Keratinocyte (primary cell): ENCODE measurements at regions not wholly inside any gene's neighbourhood (a gene's known extent, or its start where the extent isn't known, plus 50 kb on each side); places are given as distances from the start of the nearest gene placed in this dataset.

Experiments used
- DNase-seq: peaks from one replicate; pipeline ENCODE4 v3.0.0-alpha.2; 2011; ENCODE audit warnings: low read depth, missing footprints, low spot score
- FAIRE-seq: peaks from 2 replicates; lab custom pipeline; 2011; peaks lifted over from hg19 to GRCh38; lab: Jason Lieb, UNC
- H2AFZ ChIP-seq: 2 replicates; pipeline ENCODE4 v1.6.0; 2012; ENCODE audit warnings: low read length, control low read depth, inconsistent platforms; ENCODE audit not compliant: control insufficient read depth
- H3K27ac ChIP-seq: 2 replicates; pipeline ENCODE4 v1.5.1; 2011; ENCODE audit warnings: low read length; ENCODE audit not compliant: control insufficient read depth, insufficient read depth
- H3K27me3 ChIP-seq: 3 replicates; pipeline ENCODE4 v1.6.0; 2011; ENCODE audit warnings: low read length; ENCODE audit not compliant: control insufficient read depth, insufficient read depth; ENCODE audit errors: extremely low read depth
- H3K36me3 ChIP-seq, 2 experiments: 2 replicates in 1 of 2; 3 replicates in 1 of 2; pipeline ENCODE4 v1.5.1; 2011; ENCODE audit warnings: low read length in 2 of 2, mild to moderate bottlenecking in 1 of 2; ENCODE audit not compliant: control insufficient read depth in 2 of 2, insufficient read depth in 2 of 2; ENCODE audit errors: extremely low read depth in 1 of 2
- H3K4me1 ChIP-seq: 3 replicates; pipeline ENCODE4 v1.5.1; 2011; ENCODE audit warnings: low read length; ENCODE audit not compliant: control insufficient read depth, insufficient read depth; ENCODE audit errors: extremely low read depth
- H3K4me2 ChIP-seq: 3 replicates; pipeline ENCODE4 v1.6.0; 2011; ENCODE audit warnings: low read depth, low read length; ENCODE audit not compliant: control insufficient read depth, insufficient read depth; ENCODE audit errors: extremely low read depth
- H3K4me3 ChIP-seq, 3 experiments: fragments of 200-600 bp in 1 of 3; sonication (generic) in 1 of 3; 2 replicates in 2 of 3; 3 replicates in 1 of 3; pipeline ENCODE4 v1.5.1; 2011 to 2016; ENCODE audit warnings: low read length in 3 of 3, mild to moderate bottlenecking in 3 of 3, control low read depth in 2 of 3, inconsistent platforms in 1 of 3, low read depth in 1 of 3, mixed read lengths in 1 of 3, mixed run types in 1 of 3, moderate library complexity in 1 of 3; ENCODE audit not compliant: control insufficient read depth in 2 of 3, insufficient read depth in 2 of 3; ENCODE audit errors: extremely low read depth in 1 of 3
- H3K79me2 ChIP-seq: 2 replicates; pipeline ENCODE4 v1.6.0; 2012; ENCODE audit warnings: low read length; ENCODE audit not compliant: control insufficient read depth, insufficient read depth
- H3K9ac ChIP-seq: 3 replicates; pipeline ENCODE4 v1.6.0; 2011; ENCODE audit warnings: low read length; ENCODE audit not compliant: control insufficient read depth, insufficient read depth; ENCODE audit errors: extremely low read depth
- H3K9me1 ChIP-seq: 3 replicates; pipeline ENCODE4 v1.6.0; 2011; ENCODE audit warnings: low read length; ENCODE audit not compliant: control insufficient read depth, insufficient read depth; ENCODE audit errors: extremely low read depth
- H3K9me3 ChIP-seq: 2 replicates; pipeline ENCODE4 v1.5.1; 2012; ENCODE audit warnings: low read depth, low read length; ENCODE audit not compliant: control insufficient read depth
- H4K20me1 ChIP-seq: 3 replicates; pipeline ENCODE4 v1.6.0; 2011; ENCODE audit warnings: low read length; ENCODE audit not compliant: control insufficient read depth, insufficient read depth; ENCODE audit errors: extremely low read depth
- EZH2 ChIP-seq: IDR thresholded peaks from one replicate; pipeline ENCODE4 v1.6.1; 2012; ENCODE audit warnings: inconsistent platforms, mild to moderate bottlenecking, low read length, moderate library complexity
- dilution Hi-C: fragments of 300-500 bp; cut with MboI; formaldehyde crosslinking; loops from one replicate; pipeline ENCODE4 v1.7.0; 2020; ENCODE audit warnings: low sequenced_read_pairs; ENCODE audit not compliant: extremely low pct_ligation_motif_present
- TF ChIP-seq, protein P1 (sequence below), 3 experiments: IDR thresholded peaks in 1 of 3; conservative IDR thresholded peaks in 1 of 3; optimal IDR thresholded peaks in 1 of 3; 2 replicates in 2 of 3; 3 replicates in 1 of 3; pipeline versions ENCODE3 to v1.5.1; 2011; ENCODE audit warnings: low read length in 3 of 3, mild to moderate bottlenecking in 3 of 3, moderate library complexity in 2 of 3, control low read depth in 1 of 3, inconsistent platforms in 1 of 3; ENCODE audit not compliant: insufficient read depth in 2 of 3; ENCODE audit errors: extremely low read depth in 1 of 3

GRCh38 chr12:75917083-75917482 lies 114.5 kb downstream of the PHLDA1 start:
- H4K20me1 ChIP-seq: no peaks in the 10 kb centered on the region
- no peaks in the 10 kb centered on the region for H3K9me3 ChIP-seq
- no peak for DNase-seq
- no peak overlapping the region for H3K27ac ChIP-seq
- FAIRE-seq: no peak
- no peaks in the 10 kb centered on the region for H3K36me3 ChIP-seq
- H3K9ac ChIP-seq: no peak overlapping the region
- no peaks in the 10 kb centered on the region for H3K27me3 ChIP-seq
- H2AFZ ChIP-seq: no peak overlapping the region
- H3K9me1 ChIP-seq: no peaks in the 10 kb centered on the region
- H3K79me2 ChIP-seq: no peaks in the 10 kb centered on the region
- no peak overlapping the region for H3K4me3 ChIP-seq
- dilution Hi-C loops: no loop called here
- H3K4me2 ChIP-seq: no peak overlapping the region
- TF ChIP-seq EZH2: no peak
- TF ChIP-seq, protein P1, sequence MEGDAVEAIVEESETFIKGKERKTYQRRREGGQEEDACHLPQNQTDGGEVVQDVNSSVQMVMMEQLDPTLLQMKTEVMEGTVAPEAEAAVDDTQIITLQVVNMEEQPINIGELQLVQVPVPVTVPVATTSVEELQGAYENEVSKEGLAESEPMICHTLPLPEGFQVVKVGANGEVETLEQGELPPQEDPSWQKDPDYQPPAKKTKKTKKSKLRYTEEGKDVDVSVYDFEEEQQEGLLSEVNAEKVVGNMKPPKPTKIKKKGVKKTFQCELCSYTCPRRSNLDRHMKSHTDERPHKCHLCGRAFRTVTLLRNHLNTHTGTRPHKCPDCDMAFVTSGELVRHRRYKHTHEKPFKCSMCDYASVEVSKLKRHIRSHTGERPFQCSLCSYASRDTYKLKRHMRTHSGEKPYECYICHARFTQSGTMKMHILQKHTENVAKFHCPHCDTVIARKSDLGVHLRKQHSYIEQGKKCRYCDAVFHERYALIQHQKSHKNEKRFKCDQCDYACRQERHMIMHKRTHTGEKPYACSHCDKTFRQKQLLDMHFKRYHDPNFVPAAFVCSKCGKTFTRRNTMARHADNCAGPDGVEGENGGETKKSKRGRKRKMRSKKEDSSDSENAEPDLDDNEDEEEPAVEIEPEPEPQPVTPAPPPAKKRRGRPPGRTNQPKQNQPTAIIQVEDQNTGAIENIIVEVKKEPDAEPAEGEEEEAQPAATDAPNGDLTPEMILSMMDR (optimal IDR thresholded peaks at IDR 0.05 in 1 of 3, IDR thresholded peaks at IDR 0.05 in 1 of 3, conservative IDR thresholded peaks at IDR 0.05 in 1 of 3; ENCODE audit: extremely low read depth in 1 of 3, insufficient read depth in 2 of 3, low read length in 3 of 3): no peak
- H3K4me1 ChIP-seq: no peaks in the 10 kb centered on the region

DNA sequence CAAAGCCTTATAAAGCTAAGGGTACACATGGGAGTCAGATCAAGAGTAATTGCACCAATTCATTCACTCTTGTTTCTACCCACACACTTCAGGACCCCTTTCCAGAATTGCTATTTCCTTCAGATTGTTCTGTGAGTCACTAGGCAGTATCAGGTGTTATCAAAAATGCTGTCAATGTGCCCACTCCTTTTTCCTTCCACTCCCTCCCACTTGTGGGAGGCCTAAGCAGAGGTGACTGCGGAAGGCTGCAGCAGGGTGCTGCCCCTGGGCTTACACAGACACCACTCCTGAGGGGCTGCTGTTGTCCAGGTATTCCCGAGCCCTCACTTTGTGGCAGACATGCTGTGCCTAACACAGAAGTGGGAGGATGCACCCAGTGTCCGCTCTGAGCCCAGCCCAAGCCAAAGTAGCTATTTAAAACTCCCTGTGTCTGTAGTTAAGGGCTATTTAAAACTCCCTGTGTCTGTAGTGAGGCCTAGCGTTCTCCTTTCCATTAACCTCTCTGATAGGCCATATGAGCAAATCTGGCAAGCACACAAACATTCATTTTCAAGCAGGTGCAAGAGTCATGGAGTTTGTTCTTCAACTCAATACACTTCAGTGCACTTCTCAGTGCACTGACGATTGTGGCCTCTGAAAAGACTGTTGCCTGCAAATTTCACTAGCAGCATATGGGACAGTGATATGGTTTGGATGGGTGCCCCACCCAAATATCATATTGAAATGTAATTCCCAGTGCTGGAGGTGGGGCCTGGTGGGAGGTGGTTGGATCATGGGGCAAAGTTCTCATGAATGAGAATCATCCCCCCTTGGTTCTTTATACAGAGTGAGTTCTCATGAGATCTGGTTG lies 117.8 kb downstream of the PHLDA1 start:
- no peak for DNase-seq
- dilution Hi-C loops: no loop called here
- no peaks in the 10 kb centered on the region for H3K79me2 ChIP-seq
- H3K4me2 ChIP-seq: no peak overlapping the region
- H3K27ac ChIP-seq: no peak overlapping the region
- H3K27me3 ChIP-seq: no peaks in the 10 kb centered on the region
- H4K20me1 ChIP-seq: no peaks in the 10 kb centered on the region
- no peaks in the 10 kb centered on the region for H3K36me3 ChIP-seq
- no peaks in the 10 kb centered on the region for H3K9me1 ChIP-seq
- H3K4me3 ChIP-seq: no peak overlapping the region
- no peak overlapping the region for H3K9ac ChIP-seq
- TF ChIP-seq, protein P1 (optimal IDR thresholded peaks at IDR 0.05 in 1 of 3, IDR thresholded peaks at IDR 0.05 in 1 of 3, conservative IDR thresholded peaks at IDR 0.05 in 1 of 3; ENCODE audit: extremely low read depth in 1 of 3, insufficient read depth in 2 of 3, low read length in 3 of 3): no peak
- no peak for TF ChIP-seq EZH2
- peaks cover 7% of the 10 kb centered on the region for H3K4me1 ChIP-seq
- H2AFZ ChIP-seq: no peak overlapping the region
- no peaks in the 10 kb centered on the region for H3K9me3 ChIP-seq
- FAIRE-seq: no peak
